Neural crest cell (in vitro differentiated cells): ENCODE measurements at regions not wholly inside any gene's neighbourhood (a gene's known extent, or its start where the extent isn't known, plus 50 kb on each side); places are given as distances from the start of the nearest gene placed in this dataset.

ENCODE experiments used
- DNase-seq: peaks from one replicate; pipeline ENCODE4 v3.0.0; 2021; ENCODE audit warnings: low read depth, mixed read lengths, low spot score
- H3K27ac Mint-ChIP-seq: one replicate; pipeline ENCODE4 v1.8.0; 2021; ENCODE audit warnings: mild to moderate bottlenecking, mixed read lengths; ENCODE audit not compliant: unreplicated experiment
- H3K27me3 Mint-ChIP-seq: 2 replicates; pipeline ENCODE4 v1.8.0; 2021; ENCODE audit warnings: low read depth, mild to moderate bottlenecking, mixed read lengths
- H3K36me3 Mint-ChIP-seq: 2 replicates; pipeline ENCODE4 v1.8.0; 2021; ENCODE audit warnings: low read depth, mild to moderate bottlenecking, mixed read lengths
- H3K4me1 Mint-ChIP-seq: 2 replicates; pipeline ENCODE4 v1.8.0; 2021; ENCODE audit warnings: mixed read lengths
- H3K4me3 Mint-ChIP-seq: one replicate; pipeline ENCODE4 v1.8.0; 2021; ENCODE audit warnings: mild to moderate bottlenecking, mixed read lengths
- H3K9me3 Mint-ChIP-seq: 2 replicates; pipeline ENCODE4 v1.8.0; 2021; ENCODE audit warnings: mixed read lengths
- TF ChIP-seq, protein P1 (sequence below): fragments of 200-600 bp; sonication (generic); conservative IDR thresholded peaks from 2 replicates; pipeline ENCODE4 v1.5.0; 2021; ENCODE audit warnings: antibody characterized with exemption, mild to moderate bottlenecking

DNA sequence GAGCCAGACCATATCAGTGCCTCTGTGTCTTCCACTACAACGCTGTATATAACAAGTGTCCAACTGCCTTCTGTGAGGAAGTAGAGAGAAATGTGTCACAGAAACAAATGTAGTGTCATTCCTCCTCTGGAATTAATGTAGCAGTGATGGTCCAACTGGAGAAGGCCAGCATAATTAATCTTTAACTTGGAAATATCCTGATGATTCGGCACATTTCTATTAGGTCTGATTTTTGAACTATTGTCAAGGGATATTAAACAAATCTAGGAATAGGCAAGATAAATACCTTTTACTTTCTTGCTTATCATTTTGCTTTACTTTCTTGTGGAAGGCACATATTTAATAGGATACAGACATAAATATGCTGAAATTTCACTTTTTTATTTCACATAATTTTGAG lies 446.2 kb upstream of the ALCAM start:
- Mint-ChIP-seq H3K36me3 (no peaks in the 10 kb centered on the region), H3K4me1 (peaks cover 10% of the 10 kb centered on the region), H3K4me3 (no peak overlapping the region), H3K9me3 (peaks cover 10% of the 10 kb centered on the region), H3K27me3 (no peaks in the 10 kb centered on the region), H3K27ac (no peak overlapping the region)
- TF ChIP-seq, protein P1, sequence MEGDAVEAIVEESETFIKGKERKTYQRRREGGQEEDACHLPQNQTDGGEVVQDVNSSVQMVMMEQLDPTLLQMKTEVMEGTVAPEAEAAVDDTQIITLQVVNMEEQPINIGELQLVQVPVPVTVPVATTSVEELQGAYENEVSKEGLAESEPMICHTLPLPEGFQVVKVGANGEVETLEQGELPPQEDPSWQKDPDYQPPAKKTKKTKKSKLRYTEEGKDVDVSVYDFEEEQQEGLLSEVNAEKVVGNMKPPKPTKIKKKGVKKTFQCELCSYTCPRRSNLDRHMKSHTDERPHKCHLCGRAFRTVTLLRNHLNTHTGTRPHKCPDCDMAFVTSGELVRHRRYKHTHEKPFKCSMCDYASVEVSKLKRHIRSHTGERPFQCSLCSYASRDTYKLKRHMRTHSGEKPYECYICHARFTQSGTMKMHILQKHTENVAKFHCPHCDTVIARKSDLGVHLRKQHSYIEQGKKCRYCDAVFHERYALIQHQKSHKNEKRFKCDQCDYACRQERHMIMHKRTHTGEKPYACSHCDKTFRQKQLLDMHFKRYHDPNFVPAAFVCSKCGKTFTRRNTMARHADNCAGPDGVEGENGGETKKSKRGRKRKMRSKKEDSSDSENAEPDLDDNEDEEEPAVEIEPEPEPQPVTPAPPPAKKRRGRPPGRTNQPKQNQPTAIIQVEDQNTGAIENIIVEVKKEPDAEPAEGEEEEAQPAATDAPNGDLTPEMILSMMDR = no peak
- DNase-seq = no peak

DNA sequence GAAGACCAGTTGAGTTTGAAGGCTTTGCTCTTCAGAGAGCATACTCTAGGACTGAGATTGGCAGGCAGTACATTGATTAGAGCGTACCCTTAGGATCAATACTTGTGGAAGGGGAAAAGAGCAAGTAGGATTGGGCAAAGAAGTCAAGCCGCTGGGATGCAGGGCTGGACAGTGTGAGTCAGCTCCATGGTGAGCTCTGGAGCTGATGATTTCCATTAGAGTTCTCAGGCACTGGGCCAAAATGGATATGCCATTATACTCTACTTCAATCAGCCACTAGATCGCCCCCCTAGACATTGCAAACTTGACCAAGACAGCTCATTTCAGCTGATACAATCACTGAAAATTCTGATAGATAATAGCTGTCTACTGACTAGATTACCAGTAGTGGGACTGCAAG lies 432.7 kb upstream of the ALCAM start:
- no peak for DNase-seq
- TF ChIP-seq, protein P1 = no peak
- Mint-ChIP-seq H3K4me3 (no peak overlapping the region), H3K9me3 (peaks cover 17% of the 10 kb centered on the region), H3K36me3 (no peaks in the 10 kb centered on the region), H3K27ac (no peak overlapping the region), H3K4me1 (no peaks in the 10 kb centered on the region), H3K27me3 (no peaks in the 10 kb centered on the region)

DNA sequence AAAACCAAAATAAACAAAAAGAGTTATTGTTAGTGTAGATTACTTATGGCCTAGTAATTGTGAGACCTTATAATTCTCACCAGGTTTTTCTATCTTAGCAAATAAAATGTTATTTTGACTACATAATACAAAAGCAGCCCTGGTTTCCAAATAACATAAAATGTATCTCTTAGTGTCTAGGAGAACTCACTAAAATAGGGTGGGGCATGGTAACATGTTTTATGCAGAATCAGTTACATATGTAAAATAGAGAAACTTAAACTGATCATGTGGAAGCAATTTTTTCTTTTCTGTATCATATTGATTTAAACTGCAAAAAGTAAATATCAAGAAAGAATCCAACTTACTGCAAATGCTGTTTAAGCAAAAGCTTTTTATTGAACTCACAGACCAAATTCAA lies 431.1 kb upstream of the ALCAM start:
- H3K4me3 Mint-ChIP-seq = no peak overlapping the region
- TF ChIP-seq, protein P1 = no peak
- peaks cover 9% of the 10 kb centered on the region for H3K9me3 Mint-ChIP-seq
- H3K27ac Mint-ChIP-seq = no peak overlapping the region
- no peaks in the 10 kb centered on the region for H3K36me3 Mint-ChIP-seq
- H3K27me3 Mint-ChIP-seq = no peaks in the 10 kb centered on the region
- no peak for DNase-seq
- no peaks in the 10 kb centered on the region for H3K4me1 Mint-ChIP-seq

DNA sequence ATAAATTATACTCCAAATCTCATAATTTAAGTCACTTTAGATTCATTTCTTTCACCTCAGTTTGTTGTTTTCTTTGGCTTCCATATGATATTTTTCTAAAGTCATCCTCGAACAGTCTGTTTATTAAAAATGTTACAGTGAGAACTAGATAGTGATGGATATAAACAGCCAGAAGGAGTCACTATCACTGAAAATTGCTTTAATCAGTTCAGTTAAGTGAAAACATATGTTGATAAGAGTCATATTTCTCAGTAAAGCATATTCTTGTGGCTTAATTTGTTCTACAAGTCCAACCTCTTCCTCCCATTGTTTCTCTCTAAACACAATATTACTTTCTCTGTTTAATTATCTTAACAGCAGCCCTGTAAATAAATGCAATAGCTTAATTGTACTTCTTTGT lies 427.5 kb upstream of the ALCAM start:
- Mint-ChIP-seq H3K27me3 (no peaks in the 10 kb centered on the region), H3K4me3 (no peak overlapping the region), H3K36me3 (no peaks in the 10 kb centered on the region), H3K27ac (no peak overlapping the region), H3K9me3 (peaks cover under 1% of the 10 kb centered on the region), H3K4me1 (peaks cover 4% of the 10 kb centered on the region)
- DNase-seq = no peak
- TF ChIP-seq, protein P1 = no peak

DNA sequence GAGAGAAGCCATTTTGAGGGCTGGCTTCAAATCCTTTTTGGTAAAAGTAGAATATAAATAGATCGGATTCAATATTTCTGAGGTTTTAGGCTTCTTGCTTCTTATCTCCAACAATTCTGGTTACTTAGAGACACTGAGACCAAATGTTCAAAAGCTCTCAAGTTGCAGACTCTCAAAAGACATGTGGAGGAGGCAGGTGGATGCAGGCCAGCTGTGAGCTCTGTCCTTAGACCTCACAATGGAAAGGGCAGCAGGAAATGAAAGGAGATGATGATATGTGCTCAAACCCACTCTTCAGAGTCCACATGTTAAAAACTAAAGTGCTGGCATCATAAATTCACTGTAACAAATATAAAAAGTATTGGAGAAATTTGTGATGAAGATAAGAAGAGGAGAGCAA lies 424.9 kb upstream of the ALCAM start:
- H3K27ac Mint-ChIP-seq = peak overlapping the region; percentile 31
- TF ChIP-seq, protein P1 = no peak
- peaks cover 10% of the 10 kb centered on the region for H3K4me1 Mint-ChIP-seq
- peaks cover 9% of the 10 kb centered on the region for H3K9me3 Mint-ChIP-seq
- no peaks in the 10 kb centered on the region for H3K36me3 Mint-ChIP-seq
- no peak overlapping the region for H3K4me3 Mint-ChIP-seq
- no peaks in the 10 kb centered on the region for H3K27me3 Mint-ChIP-seq
- DNase-seq = no peak

DNA sequence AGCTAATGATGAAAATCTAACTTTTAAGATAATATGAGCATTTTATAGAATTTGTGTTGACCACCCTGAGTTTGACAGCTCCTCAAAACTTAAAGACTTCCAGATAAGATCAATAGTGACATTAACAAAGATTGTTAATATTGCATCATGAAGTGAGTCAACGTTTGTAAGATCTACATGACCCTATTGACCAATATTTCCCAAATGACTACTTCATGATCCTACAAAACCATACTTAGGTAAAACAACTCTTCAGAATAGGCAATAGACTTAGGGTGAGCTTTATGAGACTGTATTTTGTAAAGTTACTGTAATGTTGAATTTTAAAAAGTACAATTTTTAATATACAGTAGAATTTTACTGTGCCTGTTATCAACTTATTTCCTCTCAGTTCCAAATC lies 422.7 kb upstream of the ALCAM start:
- no peak for DNase-seq

More for the DNA sequence above, 422.7 kb upstream of the ALCAM start:
- Mint-ChIP-seq H3K36me3 (peaks cover 9% of the 10 kb centered on the region), H3K27me3 (no peaks in the 10 kb centered on the region), H3K4me3 (no peak overlapping the region), H3K27ac (no peak overlapping the region), H3K9me3 (peaks cover 17% of the 10 kb centered on the region), H3K4me1 (peaks cover 10% of the 10 kb centered on the region)
- TF ChIP-seq, protein P1 = no peak
